ENCODE measurements at regions not wholly inside any gene's neighbourhood (a gene's known extent, or its start where the extent isn't known, plus 50 kb on each side); places are given as distances from the start of the nearest gene placed in this dataset.

- Histone ChIP-seq H3K9me2 (replicated peaks; ENCODE audit: control insufficient read depth, low read length) (no peaks in the 10 kb centered on the region), H3K27ac (ENCODE audit: low read depth, low read length) (no peak overlapping the region), H4K20me1 (ENCODE audit: control insufficient read depth, insufficient read depth, low read depth, low read length) (no peaks in the 10 kb centered on the region), H3K9me3 (ENCODE audit: control insufficient read depth, insufficient read depth, low read length) (no peaks in the 10 kb centered on the region), H3K4me2 (ENCODE audit: low read length) (no peak overlapping the region), H3F3A (ENCODE audit: control insufficient read depth, insufficient read depth) (no peaks in the 10 kb centered on the region), H3K27me3 (ENCODE audit: control insufficient read depth, low read length) (no peaks in the 10 kb centered on the region), H3K4me3 (ENCODE audit: low read length) (no peak overlapping the region), H3K79me2 (ENCODE audit: control insufficient read depth, low read length) (no peaks in the 10 kb centered on the region), H3K4me1 (ENCODE audit: control insufficient read depth, low read length) (no peaks in the 10 kb centered on the region), H3K36me3 (ENCODE audit: control insufficient read depth, low read length) (no peaks in the 10 kb centered on the region)
- TF ChIP-seq CTCF (IDR thresholded peaks at IDR 0.05; ENCODE audit: low read depth, low read length, poor library complexity, severe bottlenecking): no peak
- TF ChIP-seq EZH2phosphoT487 (IDR thresholded peaks at IDR 0.05; ENCODE audit: borderline replicate concordance, low read length): no peak
These were observed 148.1 kb downstream of the DNAJB9 start for GRCh38 chr7:108717781-108718180.

- Histone ChIP-seq H3K27me3 (ENCODE audit: control insufficient read depth, low read length) (peaks cover 4% of the 10 kb centered on the region; the same call in 1 of the 2 replicates), H3K79me2 (ENCODE audit: control insufficient read depth, low read length) (no peaks in the 10 kb centered on the region), H3K4me1 (ENCODE audit: control insufficient read depth, low read length) (no peaks in the 10 kb centered on the region), H3K9me3 (ENCODE audit: control insufficient read depth, insufficient read depth, low read length) (no peaks in the 10 kb centered on the region), H3K9me2 (replicated peaks; ENCODE audit: control insufficient read depth, low read length) (no peaks in the 10 kb centered on the region), H3K27ac (ENCODE audit: low read depth, low read length) (no peak overlapping the region), H3F3A (ENCODE audit: control insufficient read depth, insufficient read depth) (no peaks in the 10 kb centered on the region), H3K4me2 (ENCODE audit: low read length) (no peak overlapping the region), H4K20me1 (ENCODE audit: control insufficient read depth, insufficient read depth, low read depth, low read length) (no peaks in the 10 kb centered on the region), H3K36me3 (ENCODE audit: control insufficient read depth, low read length) (no peaks in the 10 kb centered on the region), H3K4me3 (ENCODE audit: low read length) (no peak overlapping the region)
- TF ChIP-seq EZH2phosphoT487 (IDR thresholded peaks at IDR 0.05; ENCODE audit: borderline replicate concordance, low read length) (no peak), CTCF (IDR thresholded peaks at IDR 0.05; ENCODE audit: low read depth, low read length, poor library complexity, severe bottlenecking) (no peak)
These were observed 150.0 kb downstream of the DNAJB9 start for GRCh38 chr7:108719631-108720030.

- no peak overlapping the region for H3K4me2 ChIP-seq (ENCODE audit: low read length)
- H3F3A ChIP-seq (ENCODE audit: control insufficient read depth, insufficient read depth): no peaks in the 10 kb centered on the region
- TF ChIP-seq EZH2phosphoT487 (IDR thresholded peaks at IDR 0.05; ENCODE audit: borderline replicate concordance, low read length): no peak
- no peak for TF ChIP-seq CTCF (IDR thresholded peaks at IDR 0.05; ENCODE audit: low read depth, low read length, poor library complexity, severe bottlenecking)
- H3K36me3 ChIP-seq (ENCODE audit: control insufficient read depth, low read length): no peaks in the 10 kb centered on the region
- no peaks in the 10 kb centered on the region for H4K20me1 ChIP-seq (ENCODE audit: control insufficient read depth, insufficient read depth, low read depth, low read length)
- H3K9me3 ChIP-seq (ENCODE audit: control insufficient read depth, insufficient read depth, low read length): no peaks in the 10 kb centered on the region
- H3K79me2 ChIP-seq (ENCODE audit: control insufficient read depth, low read length): no peaks in the 10 kb centered on the region
- no peak overlapping the region for H3K4me3 ChIP-seq (ENCODE audit: low read length)
- no peaks in the 10 kb centered on the region; the same call in 1 of the 2 replicates for H3K9me2 ChIP-seq (replicated peaks; ENCODE audit: control insufficient read depth, low read length)
- H3K27ac ChIP-seq (ENCODE audit: low read depth, low read length): no peak overlapping the region
- peaks cover 4% of the 10 kb centered on the region; the same call in 1 of the 2 replicates for H3K27me3 ChIP-seq (ENCODE audit: control insufficient read depth, low read length)
- H3K4me1 ChIP-seq (ENCODE audit: control insufficient read depth, low read length): no peaks in the 10 kb centered on the region
These were observed 152.9 kb downstream of the DNAJB9 start for GRCh38 chr7:108722561-108722960.
